OCI-LY3 (cell line): ENCODE measurements at regions not wholly inside any gene's neighbourhood (a gene's known extent, or its start where the extent isn't known, plus 50 kb on each side); places are given as distances from the start of the nearest gene placed in this dataset.

Experiments
- H2AFZ ChIP-seq: fragments of 200-600, 300-600 bp; shearing (Covaris generic); 2 replicates; pipeline ENCODE4 v1.6.0; 2014; ENCODE audit warnings: antibody characterized with exemption, low read depth, low read length
- H3K27ac ChIP-seq: fragments of 200-600, 300-600 bp; sonication (generic); 2 replicates; pipeline ENCODE4 v1.5.1; 2014; ENCODE audit warnings: mild to moderate bottlenecking, low read length, moderate library complexity, mixed read lengths
- H3K27me3 ChIP-seq: fragments of 200-600, 300-600 bp; sonication (generic); 2 replicates; pipeline ENCODE4 v1.6.1; 2014; ENCODE audit warnings: low read depth, low read length, mixed read lengths
- H3K36me3 ChIP-seq: fragments of 200-600, 300-600 bp; sonication (generic); replicated peaks from 2 replicates; pipeline ENCODE3; 2014; ENCODE audit warnings: low read depth, low read length, mixed read lengths
- H3K4me1 ChIP-seq: fragments of 300-600, 200-600 bp; sonication (generic); 2 replicates; pipeline ENCODE4 v1.6.1; 2014; ENCODE audit warnings: low read length, mixed read lengths
- H3K4me2 ChIP-seq: fragments of 200-600, 300-600 bp; sonication (generic); 2 replicates; pipeline ENCODE4 v1.6.1; 2014; ENCODE audit warnings: low read length, mixed read lengths
- H3K4me3 ChIP-seq: fragments of 300-600, 200-600 bp; sonication (generic); 2 replicates; pipeline ENCODE4 v1.5.1; 2014; ENCODE audit warnings: antibody characterized with exemption, mild to moderate bottlenecking, low read length, moderate library complexity
- H3K79me2 ChIP-seq: fragments of 300-600, 200-600 bp; shearing (Covaris generic); 2 replicates; pipeline ENCODE4 v1.6.1; 2014; ENCODE audit warnings: mild to moderate bottlenecking, low read length, mixed read lengths
- H3K9ac ChIP-seq: fragments of 300-600, 200-600 bp; shearing (Covaris generic); 2 replicates; pipeline ENCODE4 v1.6.0; 2014; ENCODE audit warnings: mild to moderate bottlenecking, low read length, moderate library complexity
- H3K9me3 ChIP-seq: fragments of 200-600, 300-600 bp; shearing (Covaris generic); 2 replicates; pipeline ENCODE4 v1.6.1; 2014; ENCODE audit warnings: low read length, mixed read lengths; ENCODE audit not compliant: insufficient read depth
- H4K20me1 ChIP-seq: fragments of 200-600, 300-600 bp; sonication (generic); 2 replicates; pipeline ENCODE4 v1.6.1; 2016; ENCODE audit warnings: low read length, mixed read lengths; ENCODE audit not compliant: insufficient read depth
- CTCF ChIP-seq: fragments of 200-600, 300-600 bp; sonication (generic); IDR thresholded peaks from 2 replicates; pipeline ENCODE4 v1.5.1; 2014; ENCODE audit warnings: antibody characterized with exemption, low read length, low read depth
- EZH2phosphoT487 ChIP-seq: fragments of 200-600 bp; shearing (Covaris generic); IDR thresholded peaks from 2 replicates; pipeline ENCODE4 v1.6.1; 2018; ENCODE audit warnings: antibody characterized with exemption, mixed run types, low read depth

GRCh38 chr5:17882760-17883488, 248.7 kb downstream of the TAF11L14 start:
- H3K27me3 ChIP-seq = no peaks in the 10 kb centered on the region
- no peaks in the 10 kb centered on the region for H3K36me3 ChIP-seq
- no peaks in the 10 kb centered on the region for H3K4me1 ChIP-seq
- TF ChIP-seq EZH2phosphoT487 = no peak
- no peak for TF ChIP-seq CTCF
- H2AFZ ChIP-seq = no peak overlapping the region
- H3K4me2 ChIP-seq = no peak overlapping the region
- H3K27ac ChIP-seq = no peak overlapping the region
- no peaks in the 10 kb centered on the region for H3K9me3 ChIP-seq
- H4K20me1 ChIP-seq = no peaks in the 10 kb centered on the region
- H3K9ac ChIP-seq = no peak overlapping the region
- no peaks in the 10 kb centered on the region for H3K79me2 ChIP-seq
- no peak overlapping the region for H3K4me3 ChIP-seq

- H3K27ac ChIP-seq = no peak overlapping the region
- H3K36me3 ChIP-seq = no peaks in the 10 kb centered on the region
- H3K4me2 ChIP-seq = no peak overlapping the region
- no peak overlapping the region for H3K4me3 ChIP-seq
- no peaks in the 10 kb centered on the region for H3K27me3 ChIP-seq
- no peaks in the 10 kb centered on the region for H3K79me2 ChIP-seq
- no peaks in the 10 kb centered on the region for H3K9me3 ChIP-seq
- H2AFZ ChIP-seq = no peak overlapping the region
- no peak for TF ChIP-seq CTCF
- no peak for TF ChIP-seq EZH2phosphoT487
- no peaks in the 10 kb centered on the region for H4K20me1 ChIP-seq
- no peak overlapping the region for H3K9ac ChIP-seq
- H3K4me1 ChIP-seq = no peaks in the 10 kb centered on the region
These were observed 253.9 kb downstream of the TAF11L14 start for GRCh38 chr5:17888155-17888554.

- H3K27me3 ChIP-seq = no peaks in the 10 kb centered on the region
- no peaks in the 10 kb centered on the region for H3K79me2 ChIP-seq
- no peak overlapping the region for H2AFZ ChIP-seq
- H3K27ac ChIP-seq = no peak overlapping the region
- no peaks in the 10 kb centered on the region for H3K9me3 ChIP-seq
- H3K36me3 ChIP-seq = no peaks in the 10 kb centered on the region
- no peaks in the 10 kb centered on the region for H3K4me1 ChIP-seq
- no peak for TF ChIP-seq EZH2phosphoT487
- TF ChIP-seq CTCF = no peak
- no peak overlapping the region for H3K4me2 ChIP-seq
- no peak overlapping the region for H3K9ac ChIP-seq
- no peak overlapping the region for H3K4me3 ChIP-seq
- no peaks in the 10 kb centered on the region for H4K20me1 ChIP-seq
These were observed 256.2 kb downstream of the TAF11L14 start for GRCh38 chr5:17890501-17890900.

- Histone ChIP-seq H3K9ac (no peak overlapping the region), H3K27me3 (no peaks in the 10 kb centered on the region), H3K4me2 (no peak overlapping the region), H3K27ac (no peak overlapping the region), H3K79me2 (no peaks in the 10 kb centered on the region), H4K20me1 (no peaks in the 10 kb centered on the region), H3K9me3 (no peaks in the 10 kb centered on the region), H3K4me3 (no peak overlapping the region), H2AFZ (no peak overlapping the region), H3K4me1 (no peaks in the 10 kb centered on the region), H3K36me3 (no peaks in the 10 kb centered on the region)
- TF ChIP-seq CTCF (no peak), EZH2phosphoT487 (no peak)
These were observed 257.6 kb downstream of the TAF11L14 start for GRCh38 chr5:17891881-17892280.
